Neural cell (in vitro differentiated cells): ENCODE measurements at regions not wholly inside any gene's neighbourhood (a gene's known extent, or its start where the extent isn't known, plus 50 kb on each side); places are given as distances from the start of the nearest gene placed in this dataset.

Experiments used
- EP300 ChIP-seq: fragments of 450-650 bp; conservative IDR thresholded peaks from 2 replicates; pipeline ENCODE4 v1.6.1; 2014; ENCODE audit warnings: antibody characterized with exemption, mild to moderate bottlenecking, moderate library complexity; ENCODE audit not compliant: poor library complexity, severe bottlenecking
- EZH2 ChIP-seq: fragments of 200-600, 300-800 bp; shearing (Covaris generic), sonication (generic); IDR thresholded peaks from 2 replicates; pipeline ENCODE4 v1.6.1; 2014; ENCODE audit warnings: antibody characterized with exemption, low read length, borderline replicate concordance, mild to moderate bottlenecking; ENCODE audit not compliant: insufficient read depth, poor library complexity, severe bottlenecking
- POLR2AphosphoS5 ChIP-seq: IDR thresholded peaks from 2 replicates; pipeline ENCODE4 v1.6.1; 2012
- SMC3 ChIP-seq: fragments of 450-650 bp; conservative IDR thresholded peaks from 2 replicates; pipeline ENCODE4 v1.6.1; 2014; ENCODE audit warnings: antibody characterized with exemption, mild to moderate bottlenecking, moderate library complexity; ENCODE audit not compliant: poor library complexity
- TAF1 ChIP-seq: IDR thresholded peaks from 2 replicates; pipeline ENCODE4 v1.6.1; 2012; ENCODE audit warnings: low read depth
- TF ChIP-seq, protein P1 (sequence below): fragments of 450-650 bp; IDR thresholded peaks from 2 replicates; pipeline ENCODE4 v1.5.1; 2014; ENCODE audit warnings: antibody characterized with exemption, mild to moderate bottlenecking, moderate library complexity; ENCODE audit not compliant: poor library complexity, severe bottlenecking
- TF ChIP-seq, protein P2 (sequence below): IDR thresholded peaks from 2 replicates; pipeline ENCODE4 v1.6.1; 2012; ENCODE audit warnings: borderline replicate concordance

DNA sequence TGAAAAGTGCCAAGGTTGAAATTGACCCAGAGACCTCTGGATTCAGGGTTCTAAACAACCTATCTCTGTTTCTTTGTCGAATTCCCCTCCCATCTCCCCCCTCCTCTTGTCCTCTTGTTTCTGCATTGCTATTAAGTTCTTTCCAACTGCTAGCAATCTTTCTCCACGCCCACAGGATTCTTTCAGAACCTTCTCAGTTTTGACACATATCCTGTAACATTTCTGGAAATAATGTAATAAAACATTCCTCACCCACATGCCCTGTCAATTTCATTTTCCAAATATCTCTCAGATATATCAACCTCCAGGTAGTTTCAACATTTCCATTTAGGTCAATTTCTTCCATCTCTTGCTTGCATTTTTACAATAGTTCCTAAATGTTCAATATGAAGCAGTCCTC, 1105.9 kb downstream of the ARAP2 start:
- TF ChIP-seq, protein P1, sequence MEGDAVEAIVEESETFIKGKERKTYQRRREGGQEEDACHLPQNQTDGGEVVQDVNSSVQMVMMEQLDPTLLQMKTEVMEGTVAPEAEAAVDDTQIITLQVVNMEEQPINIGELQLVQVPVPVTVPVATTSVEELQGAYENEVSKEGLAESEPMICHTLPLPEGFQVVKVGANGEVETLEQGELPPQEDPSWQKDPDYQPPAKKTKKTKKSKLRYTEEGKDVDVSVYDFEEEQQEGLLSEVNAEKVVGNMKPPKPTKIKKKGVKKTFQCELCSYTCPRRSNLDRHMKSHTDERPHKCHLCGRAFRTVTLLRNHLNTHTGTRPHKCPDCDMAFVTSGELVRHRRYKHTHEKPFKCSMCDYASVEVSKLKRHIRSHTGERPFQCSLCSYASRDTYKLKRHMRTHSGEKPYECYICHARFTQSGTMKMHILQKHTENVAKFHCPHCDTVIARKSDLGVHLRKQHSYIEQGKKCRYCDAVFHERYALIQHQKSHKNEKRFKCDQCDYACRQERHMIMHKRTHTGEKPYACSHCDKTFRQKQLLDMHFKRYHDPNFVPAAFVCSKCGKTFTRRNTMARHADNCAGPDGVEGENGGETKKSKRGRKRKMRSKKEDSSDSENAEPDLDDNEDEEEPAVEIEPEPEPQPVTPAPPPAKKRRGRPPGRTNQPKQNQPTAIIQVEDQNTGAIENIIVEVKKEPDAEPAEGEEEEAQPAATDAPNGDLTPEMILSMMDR, result no peak
- TF ChIP-seq, protein P2, sequence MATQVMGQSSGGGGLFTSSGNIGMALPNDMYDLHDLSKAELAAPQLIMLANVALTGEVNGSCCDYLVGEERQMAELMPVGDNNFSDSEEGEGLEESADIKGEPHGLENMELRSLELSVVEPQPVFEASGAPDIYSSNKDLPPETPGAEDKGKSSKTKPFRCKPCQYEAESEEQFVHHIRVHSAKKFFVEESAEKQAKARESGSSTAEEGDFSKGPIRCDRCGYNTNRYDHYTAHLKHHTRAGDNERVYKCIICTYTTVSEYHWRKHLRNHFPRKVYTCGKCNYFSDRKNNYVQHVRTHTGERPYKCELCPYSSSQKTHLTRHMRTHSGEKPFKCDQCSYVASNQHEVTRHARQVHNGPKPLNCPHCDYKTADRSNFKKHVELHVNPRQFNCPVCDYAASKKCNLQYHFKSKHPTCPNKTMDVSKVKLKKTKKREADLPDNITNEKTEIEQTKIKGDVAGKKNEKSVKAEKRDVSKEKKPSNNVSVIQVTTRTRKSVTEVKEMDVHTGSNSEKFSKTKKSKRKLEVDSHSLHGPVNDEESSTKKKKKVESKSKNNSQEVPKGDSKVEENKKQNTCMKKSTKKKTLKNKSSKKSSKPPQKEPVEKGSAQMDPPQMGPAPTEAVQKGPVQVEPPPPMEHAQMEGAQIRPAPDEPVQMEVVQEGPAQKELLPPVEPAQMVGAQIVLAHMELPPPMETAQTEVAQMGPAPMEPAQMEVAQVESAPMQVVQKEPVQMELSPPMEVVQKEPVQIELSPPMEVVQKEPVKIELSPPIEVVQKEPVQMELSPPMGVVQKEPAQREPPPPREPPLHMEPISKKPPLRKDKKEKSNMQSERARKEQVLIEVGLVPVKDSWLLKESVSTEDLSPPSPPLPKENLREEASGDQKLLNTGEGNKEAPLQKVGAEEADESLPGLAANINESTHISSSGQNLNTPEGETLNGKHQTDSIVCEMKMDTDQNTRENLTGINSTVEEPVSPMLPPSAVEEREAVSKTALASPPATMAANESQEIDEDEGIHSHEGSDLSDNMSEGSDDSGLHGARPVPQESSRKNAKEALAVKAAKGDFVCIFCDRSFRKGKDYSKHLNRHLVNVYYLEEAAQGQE, result no peak
- TF ChIP-seq EZH2 (no peak), POLR2AphosphoS5 (no peak), EP300 (no peak), SMC3 (no peak), TAF1 (no peak)
